ENCODE measurements at regions not wholly inside any gene's neighbourhood (a gene's known extent, or its start where the extent isn't known, plus 50 kb on each side); places are given as distances from the start of the nearest gene placed in this dataset.

GRCh38 chrX:10393241-10393640 lies 227.1 kb downstream of the MID1 start:
- DNase-seq (ENCODE audit: insufficient read length, low spot score, missing footprints): no peak
- Histone ChIP-seq H3K4me2 (ENCODE audit: insufficient read depth, low read length) (no peak overlapping the region), H3K9me3 (ENCODE audit: low read depth, low read length) (no peaks in the 10 kb centered on the region), H2AFZ (ENCODE audit: low read length) (no peak overlapping the region), H3K36me3 (ENCODE audit: insufficient read depth, low read length) (no peaks in the 10 kb centered on the region), H3K79me2 (ENCODE audit: insufficient read depth, low read length) (no peaks in the 10 kb centered on the region), H4K20me1 (ENCODE audit: insufficient read depth, low read length) (no peaks in the 10 kb centered on the region), H3K27me3 (ENCODE audit: insufficient read depth, low read length) (no peaks in the 10 kb centered on the region), H3K4me1 (ENCODE audit: insufficient read depth, low read length) (no peaks in the 10 kb centered on the region), H3K4me3 (ENCODE audit: insufficient read depth, low read length) (no peak overlapping the region), H3K27ac (ENCODE audit: low read depth, low read length) (no peak overlapping the region)
- no peak for TF ChIP-seq CTCF (IDR thresholded peaks at IDR 0.05; ENCODE audit: extremely low read depth, low read depth, low read length)

- no peak for TF ChIP-seq CTCF (IDR thresholded peaks at IDR 0.05; ENCODE audit: extremely low read depth, low read depth, low read length)
- Histone ChIP-seq H3K27me3 (ENCODE audit: insufficient read depth, low read length) (no peaks in the 10 kb centered on the region), H2AFZ (ENCODE audit: low read length) (no peak overlapping the region), H3K4me3 (ENCODE audit: insufficient read depth, low read length) (no peak overlapping the region), H3K79me2 (ENCODE audit: insufficient read depth, low read length) (no peaks in the 10 kb centered on the region), H3K4me1 (ENCODE audit: insufficient read depth, low read length) (peaks cover 4% of the 10 kb centered on the region), H3K36me3 (ENCODE audit: insufficient read depth, low read length) (no peaks in the 10 kb centered on the region), H4K20me1 (ENCODE audit: insufficient read depth, low read length) (no peaks in the 10 kb centered on the region), H3K27ac (ENCODE audit: low read depth, low read length) (no peak overlapping the region), H3K9me3 (ENCODE audit: low read depth, low read length) (no peaks in the 10 kb centered on the region), H3K4me2 (ENCODE audit: insufficient read depth, low read length) (no peak overlapping the region)
- no peak for DNase-seq (ENCODE audit: insufficient read length, low spot score, missing footprints)
Observed at GRCh38 chrX:10393899-10394298, 226.5 kb downstream of the MID1 start.

- Histone ChIP-seq H3K27ac (ENCODE audit: low read depth, low read length) (no peak overlapping the region), H3K4me1 (ENCODE audit: insufficient read depth, low read length) (peaks cover 8% of the 10 kb centered on the region), H3K27me3 (ENCODE audit: insufficient read depth, low read length) (no peaks in the 10 kb centered on the region), H3K4me3 (ENCODE audit: insufficient read depth, low read length) (no peak overlapping the region), H4K20me1 (ENCODE audit: insufficient read depth, low read length) (no peaks in the 10 kb centered on the region), H3K36me3 (ENCODE audit: insufficient read depth, low read length) (no peaks in the 10 kb centered on the region), H3K9me3 (ENCODE audit: low read depth, low read length) (no peaks in the 10 kb centered on the region), H3K4me2 (ENCODE audit: insufficient read depth, low read length) (no peak overlapping the region), H2AFZ (ENCODE audit: low read length) (no peak overlapping the region), H3K79me2 (ENCODE audit: insufficient read depth, low read length) (no peaks in the 10 kb centered on the region)
- TF ChIP-seq CTCF (IDR thresholded peaks at IDR 0.05; ENCODE audit: extremely low read depth, low read depth, low read length): no peak
- no peak for DNase-seq (ENCODE audit: insufficient read length, low spot score, missing footprints)
Observed at GRCh38 chrX:10395179-10395578, 225.2 kb downstream of the MID1 start.
